ENCODE measurements at regions not wholly inside any gene's neighbourhood (a gene's known extent, or its start where the extent isn't known, plus 50 kb on each side); places are given as distances from the start of the nearest gene placed in this dataset.

DNA sequence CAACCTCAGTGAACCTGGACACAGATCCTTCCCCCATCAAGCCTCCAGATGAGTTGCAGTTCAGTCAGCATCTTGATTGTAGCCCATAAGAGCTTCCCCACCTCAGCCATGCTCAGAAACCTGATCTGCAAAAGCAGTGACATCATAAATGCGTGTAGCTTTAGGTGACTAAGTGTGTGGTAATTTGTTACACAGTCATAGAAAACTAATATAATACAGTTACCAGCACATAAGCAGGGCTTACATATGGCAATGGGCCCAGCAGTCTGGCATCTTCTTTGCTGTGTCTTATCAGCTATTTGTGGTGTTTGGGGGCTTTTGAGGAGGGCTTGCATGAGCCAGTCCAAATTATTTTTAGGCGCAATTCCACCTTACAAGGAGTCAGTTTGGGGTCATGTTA, 807.0 kb downstream of the SLC4A3 start:
- H4K20me1 ChIP-seq (replicated peaks; ENCODE audit: control insufficient read depth, insufficient read depth, low read length), result no peaks in the 10 kb centered on the region
- ATAC-seq (no peak), DNase-seq (ENCODE audit: extremely low read depth in 1 of 4, low spot score in 3 of 4) (no peak), FAIRE-seq (no peak)
- no peak overlapping the region for H3K4me2 ChIP-seq (ENCODE audit: insufficient read depth, low read length)
- no peak overlapping the region for H3K27ac ChIP-seq (ENCODE audit: extremely low read depth, low read depth, low read length)
- H3K79me2 ChIP-seq (ENCODE audit: control insufficient read depth, insufficient read depth, low read length), result no peaks in the 10 kb centered on the region
- H3K9ac ChIP-seq (ENCODE audit: insufficient read depth in 1 of 2, low read depth in 2 of 2, low read length in 2 of 2), result no peak overlapping the region
- no peaks in the 10 kb centered on the region for H3K4me1 ChIP-seq (replicated peaks in 1 of 2; ENCODE audit: control insufficient read depth in 2 of 2, insufficient read depth in 2 of 2, low read length in 2 of 2)
- no peak overlapping the region for H3K4me3 ChIP-seq
- intact Hi-C loops (cut with micrococcal nuclease), result no loop called here
- in situ Hi-C loops (cut with MboI), result no loop called here
- BruUV-seq (replicated peaks), result no TSS peak
- no peaks in the 10 kb centered on the region for H3K27me3 ChIP-seq (ENCODE audit: control insufficient read depth in 2 of 2, insufficient read depth in 2 of 2, low read length in 2 of 2)
- H3K9me3 ChIP-seq (replicated peaks; ENCODE audit: control insufficient read depth, insufficient read depth, low read depth, low read length), result no peaks in the 10 kb centered on the region
- no peak overlapping the region for H2AFZ ChIP-seq (ENCODE audit: low read depth, low read length)
- H3K9me1 ChIP-seq (ENCODE audit: control insufficient read depth, insufficient read depth, low read length), result no peaks in the 10 kb centered on the region
- H3K36me3 ChIP-seq (ENCODE audit: control insufficient read depth, insufficient read depth, low read length), result no peaks in the 10 kb centered on the region
- ChIA-PET POLR2A (no interaction called here), CTCF (ENCODE audit: low intra/inter-chr PET ratio) (no interaction called here)
- whole genome bisulfite sequencing (ENCODE audit: insufficient coverage, low coverage, missing lambda C conversion rate), result 0% methylated on average over 2 of the region's 2 CpGs
- TF ChIP-seq ZNF316 (IDR thresholded peaks at IDR 0.05) (no peak), MAZ (CRISPR knock-in tag; conservative IDR thresholded peaks at IDR 0.05 in 1 of 2, IDR thresholded peaks at IDR 0.05 in 1 of 2) (no peak), SAFB (IDR thresholded peaks at IDR 0.05; ENCODE audit: borderline replicate concordance, low read depth, low read length) (no peak), ZFX (CRISPR knock-in tag; IDR thresholded peaks at IDR 0.05) (no peak), LEF1 (IDR thresholded peaks at IDR 0.05) (no peak), ZNF311 (CRISPR knock-in tag; IDR thresholded peaks at IDR 0.05) (no peak), SAP30 (IDR thresholded peaks at IDR 0.05; ENCODE audit: borderline replicate concordance, insufficient read depth, low read depth, low read length, poor library complexity, severe bottlenecking) (no peak), POLR2B (IDR thresholded peaks at IDR 0.05; ENCODE audit: low read depth, partially characterized antibody) (no peak), PRMT5 (CRISPR knock-in tag; IDR thresholded peaks at IDR 0.05) (no peak), DACH1 (IDR thresholded peaks at IDR 0.05; ENCODE audit: partially characterized antibody) (no peak), CBX3 (IDR thresholded peaks at IDR 0.05; ENCODE audit: borderline replicate concordance in 1 of 2, low read length in 2 of 2) (no peak), CC2D1A (IDR thresholded peaks at IDR 0.05) (no peak)
- TF ChIP-seq, protein P1, sequence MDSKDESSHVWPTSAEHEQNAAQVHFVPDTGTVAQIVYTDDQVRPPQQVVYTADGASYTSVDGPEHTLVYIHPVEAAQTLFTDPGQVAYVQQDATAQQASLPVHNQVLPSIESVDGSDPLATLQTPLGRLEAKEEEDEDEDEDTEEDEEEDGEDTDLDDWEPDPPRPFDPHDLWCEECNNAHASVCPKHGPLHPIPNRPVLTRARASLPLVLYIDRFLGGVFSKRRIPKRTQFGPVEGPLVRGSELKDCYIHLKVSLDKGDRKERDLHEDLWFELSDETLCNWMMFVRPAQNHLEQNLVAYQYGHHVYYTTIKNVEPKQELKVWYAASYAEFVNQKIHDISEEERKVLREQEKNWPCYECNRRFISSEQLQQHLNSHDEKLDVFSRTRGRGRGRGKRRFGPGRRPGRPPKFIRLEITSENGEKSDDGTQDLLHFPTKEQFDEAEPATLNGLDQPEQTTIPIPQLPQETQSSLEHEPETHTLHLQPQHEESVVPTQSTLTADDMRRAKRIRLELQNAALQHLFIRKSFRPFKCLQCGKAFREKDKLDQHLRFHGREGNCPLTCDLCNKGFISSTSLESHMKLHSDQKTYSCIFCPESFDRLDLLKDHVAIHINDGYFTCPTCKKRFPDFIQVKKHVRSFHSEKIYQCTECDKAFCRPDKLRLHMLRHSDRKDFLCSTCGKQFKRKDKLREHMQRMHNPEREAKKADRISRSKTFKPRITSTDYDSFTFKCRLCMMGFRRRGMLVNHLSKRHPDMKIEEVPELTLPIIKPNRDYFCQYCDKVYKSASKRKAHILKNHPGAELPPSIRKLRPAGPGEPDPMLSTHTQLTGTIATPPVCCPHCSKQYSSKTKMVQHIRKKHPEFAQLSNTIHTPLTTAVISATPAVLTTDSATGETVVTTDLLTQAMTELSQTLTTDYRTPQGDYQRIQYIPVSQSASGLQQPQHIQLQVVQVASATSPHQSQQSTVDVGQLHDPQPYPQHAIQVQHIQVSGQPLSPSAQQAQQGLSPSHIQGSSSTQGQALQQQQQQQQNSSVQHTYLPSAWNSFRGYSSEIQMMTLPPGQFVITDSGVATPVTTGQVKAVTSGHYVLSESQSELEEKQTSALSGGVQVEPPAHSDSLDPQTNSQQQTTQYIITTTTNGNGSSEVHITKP (IDR thresholded peaks at IDR 0.05; ENCODE audit: partially characterized antibody), result no peak
- TF ChIP-seq, protein P2, sequence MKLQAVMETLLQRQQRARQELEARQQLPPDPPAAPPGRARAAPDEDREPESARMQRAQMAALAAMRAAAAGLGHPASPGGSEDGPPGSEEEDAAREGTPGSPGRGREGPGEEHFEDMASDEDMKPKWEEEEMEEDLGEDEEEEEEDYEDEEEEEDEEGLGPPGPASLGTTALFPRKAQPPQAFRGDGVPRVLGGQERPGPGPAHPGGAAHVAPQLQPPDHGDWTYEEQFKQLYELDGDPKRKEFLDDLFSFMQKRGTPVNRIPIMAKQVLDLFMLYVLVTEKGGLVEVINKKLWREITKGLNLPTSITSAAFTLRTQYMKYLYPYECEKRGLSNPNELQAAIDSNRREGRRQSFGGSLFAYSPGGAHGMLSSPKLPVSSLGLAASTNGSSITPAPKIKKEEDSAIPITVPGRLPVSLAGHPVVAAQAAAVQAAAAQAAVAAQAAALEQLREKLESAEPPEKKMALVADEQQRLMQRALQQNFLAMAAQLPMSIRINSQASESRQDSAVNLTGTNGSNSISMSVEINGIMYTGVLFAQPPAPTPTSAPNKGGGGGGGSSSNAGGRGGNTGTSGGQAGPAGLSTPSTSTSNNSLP (IDR thresholded peaks at IDR 0.05; ENCODE audit: borderline replicate concordance, low read depth, low read length), result no peak
- TF ChIP-seq, protein P3, sequence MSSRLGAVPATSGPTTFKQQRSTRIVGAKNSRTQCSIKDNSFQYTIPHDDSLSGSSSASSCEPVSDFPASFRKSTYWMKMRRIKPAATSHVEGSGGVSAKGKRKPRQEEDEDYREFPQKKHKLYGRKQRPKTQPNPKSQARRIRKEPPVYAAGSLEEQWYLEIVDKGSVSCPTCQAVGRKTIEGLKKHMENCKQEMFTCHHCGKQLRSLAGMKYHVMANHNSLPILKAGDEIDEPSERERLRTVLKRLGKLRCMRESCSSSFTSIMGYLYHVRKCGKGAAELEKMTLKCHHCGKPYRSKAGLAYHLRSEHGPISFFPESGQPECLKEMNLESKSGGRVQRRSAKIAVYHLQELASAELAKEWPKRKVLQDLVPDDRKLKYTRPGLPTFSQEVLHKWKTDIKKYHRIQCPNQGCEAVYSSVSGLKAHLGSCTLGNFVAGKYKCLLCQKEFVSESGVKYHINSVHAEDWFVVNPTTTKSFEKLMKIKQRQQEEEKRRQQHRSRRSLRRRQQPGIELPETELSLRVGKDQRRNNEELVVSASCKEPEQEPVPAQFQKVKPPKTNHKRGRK (tag; IDR thresholded peaks at IDR 0.05), result no peak

Measured in K562 (cell line).